Keratinocyte (primary cell): ENCODE measurements at regions not wholly inside any gene's neighbourhood (a gene's known extent, or its start where the extent isn't known, plus 50 kb on each side); places are given as distances from the start of the nearest gene placed in this dataset.

ENCODE experiments used
- EZH2 ChIP-seq: IDR thresholded peaks from one replicate; pipeline ENCODE4 v1.6.1; 2012; ENCODE audit warnings: inconsistent platforms, mild to moderate bottlenecking, low read length, moderate library complexity
- TF ChIP-seq, protein P1 (sequence below), 3 experiments: IDR thresholded peaks in 1 of 3; conservative IDR thresholded peaks in 1 of 3; optimal IDR thresholded peaks in 1 of 3; 2 replicates in 2 of 3; 3 replicates in 1 of 3; pipeline versions ENCODE3 to v1.5.1; 2011; ENCODE audit warnings: low read length in 3 of 3, mild to moderate bottlenecking in 3 of 3, moderate library complexity in 2 of 3, control low read depth in 1 of 3, inconsistent platforms in 1 of 3; ENCODE audit not compliant: insufficient read depth in 2 of 3; ENCODE audit errors: extremely low read depth in 1 of 3

DNA sequence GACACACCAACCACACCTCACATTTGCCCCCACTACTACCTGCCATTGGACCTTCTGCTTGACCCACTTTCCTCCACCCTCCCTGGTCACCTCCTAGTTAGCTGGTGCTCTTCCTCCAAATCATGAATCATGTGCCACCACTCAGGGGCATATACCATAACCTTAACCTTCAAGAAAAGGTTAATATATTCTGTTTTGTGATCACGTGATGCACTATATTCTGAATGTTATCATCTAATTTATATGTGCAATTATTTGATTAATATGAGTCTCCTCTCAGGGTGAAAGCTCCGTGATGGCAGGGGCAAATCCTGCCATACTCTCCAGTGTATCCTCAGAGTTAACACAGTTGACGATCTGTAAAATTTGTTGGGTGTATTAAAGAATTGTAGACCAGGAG is 635.5 kb downstream of the XPNPEP1 start:
- no peak for TF ChIP-seq EZH2
- TF ChIP-seq, protein P1, sequence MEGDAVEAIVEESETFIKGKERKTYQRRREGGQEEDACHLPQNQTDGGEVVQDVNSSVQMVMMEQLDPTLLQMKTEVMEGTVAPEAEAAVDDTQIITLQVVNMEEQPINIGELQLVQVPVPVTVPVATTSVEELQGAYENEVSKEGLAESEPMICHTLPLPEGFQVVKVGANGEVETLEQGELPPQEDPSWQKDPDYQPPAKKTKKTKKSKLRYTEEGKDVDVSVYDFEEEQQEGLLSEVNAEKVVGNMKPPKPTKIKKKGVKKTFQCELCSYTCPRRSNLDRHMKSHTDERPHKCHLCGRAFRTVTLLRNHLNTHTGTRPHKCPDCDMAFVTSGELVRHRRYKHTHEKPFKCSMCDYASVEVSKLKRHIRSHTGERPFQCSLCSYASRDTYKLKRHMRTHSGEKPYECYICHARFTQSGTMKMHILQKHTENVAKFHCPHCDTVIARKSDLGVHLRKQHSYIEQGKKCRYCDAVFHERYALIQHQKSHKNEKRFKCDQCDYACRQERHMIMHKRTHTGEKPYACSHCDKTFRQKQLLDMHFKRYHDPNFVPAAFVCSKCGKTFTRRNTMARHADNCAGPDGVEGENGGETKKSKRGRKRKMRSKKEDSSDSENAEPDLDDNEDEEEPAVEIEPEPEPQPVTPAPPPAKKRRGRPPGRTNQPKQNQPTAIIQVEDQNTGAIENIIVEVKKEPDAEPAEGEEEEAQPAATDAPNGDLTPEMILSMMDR (optimal IDR thresholded peaks at IDR 0.05 in 1 of 3, IDR thresholded peaks at IDR 0.05 in 1 of 3, conservative IDR thresholded peaks at IDR 0.05 in 1 of 3; ENCODE audit: extremely low read depth in 1 of 3, insufficient read depth in 2 of 3, low read length in 3 of 3): no peak
